ENCODE measurements at regions not wholly inside any gene's neighbourhood (a gene's known extent, or its start where the extent isn't known, plus 50 kb on each side); places are given as distances from the start of the nearest gene placed in this dataset.

- no peaks in the 10 kb centered on the region for H3K79me2 ChIP-seq (ENCODE audit: low read depth)
Observed at GRCh38 chr6:105917038-105917695, 169.0 kb upstream of the PRDM1 start.

GRCh38 chr6:105911106-105911629 is 175.0 kb upstream of the PRDM1 start:
- H3K27me3 ChIP-seq: no peaks in the 10 kb centered on the region

More at GRCh38 chr6:105917038-105917695, 169.0 kb upstream of the PRDM1 start:
- no peaks in the 10 kb centered on the region for H3K9me3 ChIP-seq (ENCODE audit: low read depth)
- H3K36me3 ChIP-seq: no peaks in the 10 kb centered on the region
- no peaks in the 10 kb centered on the region for H3F3A ChIP-seq (ENCODE audit: low read depth)
- H3K27ac ChIP-seq: no peak overlapping the region
- Mint-ChIP-seq H3K9me3 (peaks cover 2% of the 10 kb centered on the region), H3K4me3 (no peak overlapping the region), H3K4me1 (no peaks in the 10 kb centered on the region), H3K27ac (no peak overlapping the region), H3K27me3 (ENCODE audit: insufficient read depth, low read depth) (no peaks in the 10 kb centered on the region), H3K36me3 (no peaks in the 10 kb centered on the region)
- DNase-seq (ENCODE audit: low spot score): no peak
- no peak overlapping the region for H3K4me2 ChIP-seq
- no peak overlapping the region for H3K9ac ChIP-seq
- TF ChIP-seq EZH2 (IDR thresholded peaks at IDR 0.05) (no peak), EZH2phosphoT487 (IDR thresholded peaks at IDR 0.05) (no peak), CTCF (IDR thresholded peaks at IDR 0.05) (no peak)
- no peaks in the 10 kb centered on the region for H3K27me3 ChIP-seq
- no peaks in the 10 kb centered on the region for H3K4me1 ChIP-seq
- H3K4me3 ChIP-seq: no peak overlapping the region
- H2AFZ ChIP-seq (replicated peaks): no peak overlapping the region
- no peaks in the 10 kb centered on the region for H4K20me1 ChIP-seq (ENCODE audit: low read depth)

GRCh38 chr6:105909106-105909505 is 177.0 kb upstream of the PRDM1 start:
- H3K4me3 Mint-ChIP-seq: no peak overlapping the region
- no peak overlapping the region for H3K9ac ChIP-seq
- no peaks in the 10 kb centered on the region for H3K4me1 Mint-ChIP-seq
- no peak overlapping the region for H3K4me2 ChIP-seq
- H3K27ac ChIP-seq: no peak overlapping the region
- no peak overlapping the region for H3K4me3 ChIP-seq
- no peaks in the 10 kb centered on the region for H4K20me1 ChIP-seq (ENCODE audit: low read depth)
- H3K27me3 Mint-ChIP-seq (ENCODE audit: insufficient read depth, low read depth): peaks cover 2% of the 10 kb centered on the region
- no peaks in the 10 kb centered on the region for H3K36me3 Mint-ChIP-seq
- no peak for DNase-seq (ENCODE audit: low spot score)
- no peak overlapping the region for H3K27ac Mint-ChIP-seq
- H3K36me3 ChIP-seq: no peaks in the 10 kb centered on the region
- no peak for TF ChIP-seq EZH2 (IDR thresholded peaks at IDR 0.05)
- no peak for TF ChIP-seq EZH2phosphoT487 (IDR thresholded peaks at IDR 0.05)
- no peak for TF ChIP-seq CTCF (IDR thresholded peaks at IDR 0.05)
- no peak overlapping the region for H2AFZ ChIP-seq (replicated peaks)
- no peaks in the 10 kb centered on the region for H3F3A ChIP-seq (ENCODE audit: low read depth)
- H3K79me2 ChIP-seq (ENCODE audit: low read depth): no peaks in the 10 kb centered on the region
- H3K9me3 ChIP-seq (ENCODE audit: low read depth): no peaks in the 10 kb centered on the region
- no peaks in the 10 kb centered on the region for H3K4me1 ChIP-seq
- H3K27me3 ChIP-seq: no peaks in the 10 kb centered on the region
- H3K9me3 Mint-ChIP-seq: no peaks in the 10 kb centered on the region

More at GRCh38 chr6:105911106-105911629, 175.0 kb upstream of the PRDM1 start:
- Mint-ChIP-seq H3K27ac (no peak overlapping the region), H3K36me3 (no peaks in the 10 kb centered on the region), H3K4me1 (no peaks in the 10 kb centered on the region), H3K27me3 (ENCODE audit: insufficient read depth, low read depth) (peaks cover 2% of the 10 kb centered on the region), H3K4me3 (no peak overlapping the region), H3K9me3 (peaks cover 2% of the 10 kb centered on the region)
- H3F3A ChIP-seq (ENCODE audit: low read depth): no peaks in the 10 kb centered on the region
- H3K4me1 ChIP-seq: no peaks in the 10 kb centered on the region
- no peaks in the 10 kb centered on the region for H4K20me1 ChIP-seq (ENCODE audit: low read depth)
- no peak overlapping the region for H2AFZ ChIP-seq (replicated peaks)
- H3K27ac ChIP-seq: no peak overlapping the region
- DNase-seq (ENCODE audit: low spot score): no peak
- H3K79me2 ChIP-seq (ENCODE audit: low read depth): no peaks in the 10 kb centered on the region
- no peak overlapping the region for H3K4me3 ChIP-seq
- no peaks in the 10 kb centered on the region for H3K9me3 ChIP-seq (ENCODE audit: low read depth)
- no peak overlapping the region for H3K4me2 ChIP-seq
- H3K9ac ChIP-seq: no peak overlapping the region
- no peak for TF ChIP-seq CTCF (IDR thresholded peaks at IDR 0.05)
- TF ChIP-seq EZH2 (IDR thresholded peaks at IDR 0.05): no peak
- no peak for TF ChIP-seq EZH2phosphoT487 (IDR thresholded peaks at IDR 0.05)
- H3K36me3 ChIP-seq: no peaks in the 10 kb centered on the region

All from neural progenitor cell (in vitro differentiated cells).